ENCODE measurements at regions not wholly inside any gene's neighbourhood (a gene's known extent, or its start where the extent isn't known, plus 50 kb on each side); places are given as distances from the start of the nearest gene placed in this dataset.

DNA sequence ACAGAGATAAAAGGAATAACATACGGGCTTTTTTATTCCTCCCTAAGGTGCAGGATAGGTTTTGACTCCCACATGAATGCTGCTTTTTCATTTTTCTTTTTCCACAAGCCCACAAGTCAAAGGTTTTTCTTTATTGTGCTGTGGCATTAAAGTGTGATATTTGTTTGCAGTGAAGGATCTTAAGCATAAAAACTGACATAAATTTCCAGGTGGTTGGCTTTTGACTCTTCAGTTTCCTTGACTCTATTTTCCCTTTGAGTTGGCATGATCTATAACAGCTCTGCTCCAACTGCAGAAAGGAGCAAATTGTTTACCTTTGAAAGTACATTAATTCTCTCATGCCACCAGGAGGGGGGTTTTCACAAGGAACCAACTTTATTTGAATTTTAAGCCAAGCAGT is 326.2 kb upstream of the FAM98A start:
- TF ChIP-seq TAF1 (IDR thresholded peaks at IDR 0.05; ENCODE audit: borderline replicate concordance, low read depth, low read length) (no peak), CHD2 (IDR thresholded peaks at IDR 0.05; ENCODE audit: low read length, partially characterized antibody) (no peak), RCOR1 (IDR thresholded peaks at IDR 0.05; ENCODE audit: low read length) (no peak), JUND (IDR thresholded peaks at IDR 0.05) (no peak)
- TF ChIP-seq, protein P1, sequence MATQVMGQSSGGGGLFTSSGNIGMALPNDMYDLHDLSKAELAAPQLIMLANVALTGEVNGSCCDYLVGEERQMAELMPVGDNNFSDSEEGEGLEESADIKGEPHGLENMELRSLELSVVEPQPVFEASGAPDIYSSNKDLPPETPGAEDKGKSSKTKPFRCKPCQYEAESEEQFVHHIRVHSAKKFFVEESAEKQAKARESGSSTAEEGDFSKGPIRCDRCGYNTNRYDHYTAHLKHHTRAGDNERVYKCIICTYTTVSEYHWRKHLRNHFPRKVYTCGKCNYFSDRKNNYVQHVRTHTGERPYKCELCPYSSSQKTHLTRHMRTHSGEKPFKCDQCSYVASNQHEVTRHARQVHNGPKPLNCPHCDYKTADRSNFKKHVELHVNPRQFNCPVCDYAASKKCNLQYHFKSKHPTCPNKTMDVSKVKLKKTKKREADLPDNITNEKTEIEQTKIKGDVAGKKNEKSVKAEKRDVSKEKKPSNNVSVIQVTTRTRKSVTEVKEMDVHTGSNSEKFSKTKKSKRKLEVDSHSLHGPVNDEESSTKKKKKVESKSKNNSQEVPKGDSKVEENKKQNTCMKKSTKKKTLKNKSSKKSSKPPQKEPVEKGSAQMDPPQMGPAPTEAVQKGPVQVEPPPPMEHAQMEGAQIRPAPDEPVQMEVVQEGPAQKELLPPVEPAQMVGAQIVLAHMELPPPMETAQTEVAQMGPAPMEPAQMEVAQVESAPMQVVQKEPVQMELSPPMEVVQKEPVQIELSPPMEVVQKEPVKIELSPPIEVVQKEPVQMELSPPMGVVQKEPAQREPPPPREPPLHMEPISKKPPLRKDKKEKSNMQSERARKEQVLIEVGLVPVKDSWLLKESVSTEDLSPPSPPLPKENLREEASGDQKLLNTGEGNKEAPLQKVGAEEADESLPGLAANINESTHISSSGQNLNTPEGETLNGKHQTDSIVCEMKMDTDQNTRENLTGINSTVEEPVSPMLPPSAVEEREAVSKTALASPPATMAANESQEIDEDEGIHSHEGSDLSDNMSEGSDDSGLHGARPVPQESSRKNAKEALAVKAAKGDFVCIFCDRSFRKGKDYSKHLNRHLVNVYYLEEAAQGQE (IDR thresholded peaks at IDR 0.05; ENCODE audit: low read depth, low read length) = no peak

All from SK-N-SH (cell line).